Chondrocyte (in vitro differentiated cells): ENCODE measurements at regions not wholly inside any gene's neighbourhood (a gene's known extent, or its start where the extent isn't known, plus 50 kb on each side); places are given as distances from the start of the nearest gene placed in this dataset.
"Not testable (repeated sequence)": the region's sequence is repeated elsewhere in the genome, so short reads cannot be mapped to it uniquely, and the experiment has no call there.

Source experiments
- DNase-seq: peaks from one replicate; pipeline ENCODE4 v3.0.0; 2021; ENCODE audit warnings: mixed read lengths, low spot score
- H3K27ac Mint-ChIP-seq: one replicate; pipeline ENCODE4 v1.8.0; 2021; ENCODE audit warnings: mild to moderate bottlenecking, moderate library complexity, mixed read lengths; ENCODE audit not compliant: unreplicated experiment
- H3K27me3 Mint-ChIP-seq: 2 replicates; pipeline ENCODE4 v1.8.0; 2021; ENCODE audit warnings: low read depth, mixed read lengths
- H3K36me3 Mint-ChIP-seq: 2 replicates; pipeline ENCODE4 v1.8.0; 2021; ENCODE audit warnings: low read depth, mixed read lengths
- H3K4me1 Mint-ChIP-seq: 2 replicates; pipeline ENCODE4 v1.8.0; 2021; ENCODE audit warnings: low read depth, mild to moderate bottlenecking, mixed read lengths
- H3K4me3 Mint-ChIP-seq: one replicate; pipeline ENCODE4 v1.8.0; 2021; ENCODE audit warnings: mild to moderate bottlenecking, moderate library complexity, mixed read lengths; ENCODE audit not compliant: unreplicated experiment
- H3K9me3 Mint-ChIP-seq: 2 replicates; pipeline ENCODE4 v1.8.0; 2021; ENCODE audit warnings: low read depth, mixed read lengths

DNA sequence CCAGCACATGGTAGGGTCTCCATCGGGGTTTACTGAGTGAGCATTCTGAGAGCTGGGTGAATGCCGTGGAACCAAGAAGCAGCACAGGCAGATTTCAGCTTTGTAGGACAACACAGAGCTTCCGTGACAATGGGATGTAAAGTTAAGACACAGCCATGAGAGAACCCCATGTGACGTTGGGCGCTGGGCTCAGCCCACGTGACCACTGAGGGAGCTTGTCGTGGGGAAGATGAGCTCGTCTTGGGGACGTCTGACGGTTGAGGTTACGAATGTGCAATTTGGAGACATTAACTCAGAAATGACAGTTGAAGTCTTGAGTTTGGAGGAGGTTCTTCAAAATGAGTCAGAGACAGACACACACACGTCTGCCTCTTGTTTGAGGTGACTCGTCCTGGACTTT is 51.5 kb upstream of the MUC20 start:
- not testable (repeated sequence) for H3K4me3 Mint-ChIP-seq, H3K9me3 Mint-ChIP-seq, H3K27ac Mint-ChIP-seq, H3K4me1 Mint-ChIP-seq, H3K27me3 Mint-ChIP-seq, DNase-seq
- H3K36me3 Mint-ChIP-seq = peaks cover 19% of the 10 kb centered on the region

DNA sequence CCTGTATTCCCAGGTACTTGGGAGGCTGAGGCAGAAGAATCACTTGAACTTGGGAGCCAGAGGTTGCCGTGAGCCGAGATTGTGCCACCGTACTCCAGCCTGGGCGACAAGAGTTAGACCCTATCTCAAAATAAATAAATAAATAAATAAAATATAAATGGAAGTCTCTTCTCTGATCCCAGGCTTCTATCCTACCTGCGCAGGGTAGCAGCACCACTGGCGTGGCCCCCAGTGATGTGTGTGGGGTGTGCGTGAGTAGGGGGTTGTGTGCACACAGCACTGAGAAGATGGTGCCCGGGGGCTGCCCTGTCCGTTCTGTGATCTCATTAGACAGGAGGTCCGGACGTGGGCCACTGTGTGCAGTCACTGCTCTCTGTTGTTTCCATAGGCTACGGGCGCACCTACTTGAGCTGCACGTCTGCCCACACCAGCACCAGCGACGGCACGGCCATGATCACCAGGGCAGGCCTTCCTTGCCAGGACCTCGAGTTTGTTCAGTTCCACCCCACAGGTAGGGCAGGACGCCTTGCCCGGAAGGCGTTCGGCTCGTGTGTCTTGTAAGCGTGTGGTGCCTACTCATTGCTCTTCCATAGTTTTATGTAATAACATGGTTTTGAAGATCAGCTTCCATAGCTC is 52.5 kb upstream of the MUC20 start:
- not testable (repeated sequence) for DNase-seq, H3K4me3 Mint-ChIP-seq, H3K4me1 Mint-ChIP-seq, H3K27me3 Mint-ChIP-seq, H3K27ac Mint-ChIP-seq, H3K9me3 Mint-ChIP-seq
- H3K36me3 Mint-ChIP-seq = peaks cover 18% of the 10 kb centered on the region

DNA sequence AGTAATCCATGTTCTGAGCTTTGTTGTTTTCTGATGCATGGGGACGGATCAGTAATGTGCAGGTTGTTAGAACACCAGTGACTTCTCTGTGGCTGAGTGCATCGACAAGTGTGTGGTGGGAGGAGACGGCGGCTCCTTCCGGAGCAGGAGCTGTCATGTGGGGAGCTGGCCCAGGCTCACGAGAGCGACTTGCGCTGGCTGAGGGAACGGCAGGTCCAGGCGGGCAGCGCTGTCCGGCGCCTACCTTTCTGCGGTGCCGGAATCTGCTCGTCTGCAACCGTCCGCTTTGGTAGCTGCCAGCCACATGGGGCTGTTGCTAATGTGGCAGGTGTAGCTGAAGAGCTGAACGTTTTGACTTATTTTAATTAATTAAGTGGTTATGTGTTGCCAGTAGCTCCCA is 55.5 kb upstream of the MUC20 start:
- H3K27me3 Mint-ChIP-seq, H3K9me3 Mint-ChIP-seq, DNase-seq, H3K4me3 Mint-ChIP-seq, H3K4me1 Mint-ChIP-seq, H3K27ac Mint-ChIP-seq: not testable (repeated sequence)
- H3K36me3 Mint-ChIP-seq = peaks cover 11% of the 10 kb centered on the region

DNA sequence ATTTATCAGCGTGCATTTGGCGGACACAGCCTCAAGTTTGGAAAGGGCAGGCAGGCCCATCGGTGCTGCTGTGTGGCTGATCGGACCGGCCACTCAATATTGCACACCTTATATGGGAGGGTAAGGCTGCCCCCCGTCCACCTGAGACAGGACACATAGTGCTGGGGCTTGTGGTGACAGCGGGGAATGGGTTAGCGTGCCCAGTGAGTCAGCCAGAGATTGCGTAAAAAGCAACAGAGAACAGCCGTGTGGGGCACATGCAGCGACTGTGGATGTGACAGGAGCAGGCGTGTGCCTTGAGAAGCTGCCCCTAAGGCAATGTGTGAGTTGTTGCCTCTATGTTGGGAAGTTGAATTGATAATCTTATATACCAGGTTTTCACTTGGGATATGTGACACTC is 56.6 kb upstream of the MUC20 start:
- H3K4me3 Mint-ChIP-seq, H3K36me3 Mint-ChIP-seq, H3K27me3 Mint-ChIP-seq, H3K4me1 Mint-ChIP-seq, DNase-seq, H3K9me3 Mint-ChIP-seq, H3K27ac Mint-ChIP-seq: not testable (repeated sequence)

DNA sequence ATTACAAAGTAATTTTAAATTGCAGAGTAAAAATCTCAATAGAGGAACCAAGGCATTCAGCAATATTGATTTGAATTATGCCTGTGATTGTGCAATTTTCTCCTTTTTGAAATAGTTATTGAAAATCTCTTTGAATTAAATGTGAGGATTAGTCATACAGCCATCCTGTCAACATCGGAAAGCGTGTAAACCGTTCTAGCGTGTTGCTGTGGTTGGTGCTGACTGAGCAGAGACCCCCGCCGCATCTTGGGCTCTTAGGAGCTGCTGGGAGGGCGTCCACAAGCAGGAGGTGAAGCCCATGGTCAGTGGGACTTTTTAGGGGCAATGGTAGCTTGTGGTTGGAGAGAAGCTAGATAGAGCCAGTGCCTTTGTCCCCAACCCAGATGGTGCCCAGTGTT is 61.6 kb upstream of the MUC20 start:
- not testable (repeated sequence) for H3K27me3 Mint-ChIP-seq, H3K36me3 Mint-ChIP-seq, H3K4me1 Mint-ChIP-seq, H3K9me3 Mint-ChIP-seq, H3K4me3 Mint-ChIP-seq, H3K27ac Mint-ChIP-seq, DNase-seq

DNA sequence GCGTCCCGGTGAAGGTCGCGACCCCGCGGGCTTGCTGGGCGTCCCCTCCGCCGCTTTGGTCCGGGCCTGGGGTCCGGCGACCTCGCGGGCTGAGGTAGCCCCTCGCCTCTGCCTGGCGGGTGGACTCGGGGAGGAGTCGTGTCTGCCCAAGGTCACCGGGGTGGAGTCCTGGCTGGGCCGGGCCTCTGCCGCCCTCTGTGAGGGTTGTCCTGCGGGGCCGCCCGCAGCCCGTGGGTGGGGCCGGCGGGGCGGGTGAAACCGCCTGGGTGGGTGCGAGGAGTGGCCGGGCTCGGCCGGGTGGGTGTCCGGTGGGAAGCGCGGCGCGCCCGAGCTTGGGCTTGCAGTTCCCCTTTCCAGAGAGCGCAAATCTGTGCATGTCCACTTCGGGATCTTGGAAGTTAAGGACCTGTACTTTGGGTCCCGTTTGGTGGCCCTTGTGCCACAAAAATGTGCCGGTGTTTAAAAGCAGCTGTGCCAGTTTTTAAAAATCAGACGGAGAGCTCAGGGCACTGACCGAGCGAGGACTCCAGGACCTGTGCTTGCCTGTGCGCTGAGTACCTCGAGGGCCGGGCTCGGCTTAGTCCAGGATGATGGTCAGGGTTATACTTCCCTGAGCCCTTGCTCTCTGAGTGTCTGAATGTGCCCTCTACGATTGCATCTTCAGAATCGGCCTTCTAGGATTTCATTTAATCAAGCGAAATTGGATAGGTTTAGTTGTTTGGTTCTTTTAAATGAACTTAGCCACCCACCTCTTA is 62.2 kb upstream of the MUC20 start:
- H3K36me3 Mint-ChIP-seq, H3K9me3 Mint-ChIP-seq, H3K27ac Mint-ChIP-seq, DNase-seq, H3K27me3 Mint-ChIP-seq, H3K4me3 Mint-ChIP-seq, H3K4me1 Mint-ChIP-seq: not testable (repeated sequence)

DNA sequence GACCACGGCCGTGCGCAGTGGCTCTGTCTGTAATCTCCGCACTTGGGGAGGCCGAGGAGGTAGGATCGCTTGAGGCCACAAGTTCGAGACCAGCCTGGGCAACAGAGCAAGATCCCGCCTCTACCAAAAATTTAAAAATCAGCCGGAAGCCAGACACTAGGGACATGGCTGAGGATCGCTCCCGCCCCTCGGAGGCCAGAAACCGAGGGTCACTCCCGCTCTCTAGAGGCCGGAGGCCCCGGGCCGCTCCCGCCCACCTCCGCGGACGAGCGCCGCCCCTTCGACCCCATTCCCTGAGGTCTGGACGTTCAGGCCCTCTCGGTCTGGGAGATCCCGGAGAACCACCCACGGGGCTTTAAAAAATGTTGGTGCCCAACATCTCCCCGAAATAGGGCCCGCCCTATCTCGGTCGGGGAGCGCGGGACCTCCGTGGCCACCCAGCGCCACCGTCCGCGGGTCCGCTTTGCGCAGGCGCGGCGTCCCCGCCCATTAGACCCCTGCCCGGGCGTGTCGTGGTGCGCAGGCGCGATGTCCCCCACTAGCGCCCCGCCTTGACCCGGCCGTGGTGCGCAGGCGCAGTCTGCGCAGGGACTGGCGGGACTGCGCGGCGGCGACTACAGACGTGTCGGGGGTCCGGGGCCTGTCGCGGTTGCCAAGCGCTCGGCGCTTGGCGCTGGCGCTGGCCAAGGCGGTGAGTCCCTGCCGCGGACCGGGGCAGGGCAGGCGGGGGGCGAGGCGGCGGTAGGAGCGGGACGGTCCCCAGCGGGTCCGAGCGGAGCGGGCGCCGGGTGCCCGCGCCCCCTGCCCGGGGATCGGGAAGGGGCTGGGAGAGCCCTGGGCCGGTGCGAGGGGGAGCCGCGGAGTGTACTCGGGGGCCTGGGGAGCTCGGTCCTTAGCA is 63.1 kb upstream of the MUC20 start:
- not testable (repeated sequence) for DNase-seq, H3K27me3 Mint-ChIP-seq, H3K9me3 Mint-ChIP-seq, H3K36me3 Mint-ChIP-seq, H3K4me1 Mint-ChIP-seq
- H3K4me3 Mint-ChIP-seq = peak overlapping the region; percentile 80
- H3K27ac Mint-ChIP-seq = peak overlapping the region; percentile 49

DNA sequence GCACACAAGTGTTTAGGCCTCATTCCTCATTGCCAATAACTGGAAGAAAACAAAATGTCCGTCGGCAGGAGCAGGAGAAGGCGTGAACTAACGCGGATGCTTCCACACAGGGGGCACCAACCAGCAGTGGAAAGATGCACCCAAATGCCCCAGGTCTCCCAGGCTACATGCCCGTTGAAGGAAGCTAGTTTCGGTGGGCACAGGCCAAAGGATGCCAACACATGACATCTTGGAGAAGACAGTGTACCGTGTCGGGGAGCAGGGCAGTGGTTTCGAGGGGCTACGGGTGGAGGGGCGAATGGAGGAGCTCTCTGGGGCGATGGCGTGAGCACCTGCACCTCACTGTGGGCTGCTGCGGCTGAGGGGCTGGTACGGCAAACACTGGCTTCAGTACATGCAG is 64.7 kb upstream of the MUC20 start:
- DNase-seq, H3K27me3 Mint-ChIP-seq, H3K4me1 Mint-ChIP-seq, H3K9me3 Mint-ChIP-seq, H3K36me3 Mint-ChIP-seq, H3K4me3 Mint-ChIP-seq, H3K27ac Mint-ChIP-seq: not testable (repeated sequence)

DNA sequence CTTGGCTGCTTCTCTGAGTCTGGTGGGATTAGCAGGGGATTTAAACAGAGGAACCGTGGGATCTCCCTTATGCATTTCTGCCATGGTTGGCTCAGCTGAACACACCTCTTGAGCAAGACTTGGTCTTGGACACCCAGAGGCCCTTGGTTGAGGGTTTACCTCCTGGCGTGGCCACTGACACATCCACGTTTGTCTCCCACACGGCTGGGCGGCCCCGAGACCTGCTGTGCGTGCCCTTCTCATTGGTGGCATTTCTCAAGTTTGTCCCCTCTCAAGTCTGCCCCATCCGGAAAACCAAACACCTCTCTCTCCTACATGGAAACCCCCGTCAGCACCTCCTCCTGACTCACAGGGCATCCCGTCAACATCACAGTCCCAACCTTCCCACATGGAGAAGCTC is 66.0 kb upstream of the MUC20 start:
- H3K4me3 Mint-ChIP-seq, H3K4me1 Mint-ChIP-seq, H3K27ac Mint-ChIP-seq, H3K36me3 Mint-ChIP-seq, H3K27me3 Mint-ChIP-seq, H3K9me3 Mint-ChIP-seq, DNase-seq: not testable (repeated sequence)

DNA sequence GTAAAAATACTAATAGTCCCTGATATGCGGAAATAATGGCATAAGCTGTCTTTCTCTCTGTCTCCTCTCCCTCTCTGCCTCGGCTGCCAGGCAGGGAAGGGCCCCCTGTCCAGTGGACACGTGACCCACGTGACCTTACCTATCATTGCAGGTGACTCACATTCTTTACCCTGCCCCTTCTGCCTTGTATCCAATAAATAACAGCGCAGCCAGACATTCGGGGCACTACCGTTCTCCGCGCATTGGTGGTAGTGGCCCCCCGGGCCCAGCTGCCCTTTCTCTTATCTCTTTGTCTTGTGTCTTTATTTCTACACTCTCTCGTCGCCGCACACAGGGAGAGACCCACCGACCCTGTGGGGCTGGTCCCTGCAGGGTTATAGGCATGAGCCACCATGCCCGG is 66.6 kb upstream of the MUC20 start:
- H3K4me3 Mint-ChIP-seq, H3K27me3 Mint-ChIP-seq, H3K36me3 Mint-ChIP-seq, H3K27ac Mint-ChIP-seq, H3K4me1 Mint-ChIP-seq, H3K9me3 Mint-ChIP-seq, DNase-seq: not testable (repeated sequence)
